Mucosa of rectum (tissue), 2 donors: ENCODE measurements at regions not wholly inside any gene's neighbourhood (a gene's known extent, or its start where the extent isn't known, plus 50 kb on each side); places are given as distances from the start of the nearest gene placed in this dataset.

Experiments
- H3K27ac ChIP-seq, 2 donors: one replicate each; pipeline ENCODE4 v1.7.0; 2013; ENCODE audit warnings: inconsistent platforms in 2 of 2, low read depth in 2 of 2, low read length in 2 of 2
- H3K27me3 ChIP-seq, 2 donors: one replicate each; pipeline ENCODE4 v1.7.0; 2013; ENCODE audit warnings: low read length in 2 of 2; ENCODE audit not compliant: control insufficient read depth in 2 of 2, insufficient read depth in 2 of 2
- H3K36me3 ChIP-seq, 2 donors: one replicate each; pipeline ENCODE4 v1.7.0; 2013; ENCODE audit warnings: low read length in 2 of 2; ENCODE audit not compliant: control insufficient read depth in 2 of 2, insufficient read depth in 2 of 2
- H3K4me1 ChIP-seq, 2 donors: one replicate each; pipeline ENCODE4 v1.7.0; 2013; ENCODE audit warnings: low read length in 2 of 2, mild to moderate bottlenecking in 1 of 2; ENCODE audit not compliant: control insufficient read depth in 2 of 2, insufficient read depth in 2 of 2
- H3K4me3 ChIP-seq, 2 donors: one replicate each; pipeline ENCODE4 v1.7.0; 2013; ENCODE audit warnings: low read length in 2 of 2
- H3K9ac ChIP-seq, 2 donors: one replicate each; pipeline ENCODE4 v1.7.0; 2013; ENCODE audit warnings: low read length in 2 of 2, low read depth in 1 of 2, mild to moderate bottlenecking in 1 of 2
- H3K9me3 ChIP-seq, 2 donors: one replicate each; pipeline ENCODE4 v1.7.0; 2013; ENCODE audit warnings: low read length in 2 of 2; ENCODE audit not compliant: control insufficient read depth in 2 of 2
- donor health status: healthy.
- donor health status: Normal muscosa, but diverticular disease.

DNA sequence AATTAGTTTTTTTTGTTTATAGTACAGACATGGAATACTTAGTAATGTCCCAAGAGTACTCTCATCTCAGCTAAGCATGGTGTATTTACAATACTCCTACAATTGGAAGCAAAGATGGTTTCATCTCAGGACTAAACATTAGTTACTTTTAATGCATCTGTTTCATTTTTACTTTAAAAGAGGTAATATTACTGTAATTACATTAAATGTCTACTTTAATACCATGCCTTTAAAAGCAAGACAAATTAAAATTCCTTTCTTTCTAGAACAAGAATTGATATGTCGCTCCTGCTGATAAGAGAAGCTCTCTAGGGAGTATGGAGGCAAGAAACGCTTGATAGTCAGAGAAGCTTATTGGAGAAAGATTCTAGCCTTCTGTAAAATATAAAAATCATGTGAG, 284.9 kb upstream of the ADAMTS5 start:
- Histone ChIP-seq H3K36me3 (no peaks in the 10 kb centered on the region), H3K9me3 (no peaks in the 10 kb centered on the region), H3K4me3 (no peak overlapping the region), H3K9ac (no peak overlapping the region), H3K27ac (no peak overlapping the region), H3K4me1 (no peaks in the 10 kb centered on the region), H3K27me3 (no peaks in the 10 kb centered on the region)

DNA sequence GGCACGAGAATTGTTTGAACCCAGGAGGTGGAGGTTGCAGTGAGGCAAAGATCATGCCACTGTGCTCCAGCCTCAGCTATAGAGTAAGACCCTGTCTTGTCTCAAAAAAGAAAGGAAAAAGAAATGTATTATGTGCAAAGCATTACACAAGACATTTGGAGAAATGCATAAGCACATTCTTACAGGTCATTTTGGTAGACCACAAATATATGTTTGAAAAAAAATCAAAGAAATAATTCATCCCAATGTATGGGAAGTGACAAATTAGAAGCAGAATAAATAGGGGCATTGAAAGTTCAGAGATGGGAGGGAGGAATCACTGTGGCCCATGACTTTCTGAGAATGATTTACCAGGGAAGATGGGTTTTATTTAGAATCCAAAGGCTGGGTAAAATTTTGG, 283.5 kb upstream of the ADAMTS5 start:
- Histone ChIP-seq H3K9me3 (no peaks in the 10 kb centered on the region), H3K36me3 (no peaks in the 10 kb centered on the region), H3K27me3 (no peaks in the 10 kb centered on the region), H3K4me1 (no peaks in the 10 kb centered on the region), H3K9ac (no peak overlapping the region), H3K4me3 (no peak overlapping the region), H3K27ac (no peak overlapping the region)

GRCh38 chr21:27248814-27249213, 281.9 kb upstream of the ADAMTS5 start:
- no peaks in the 10 kb centered on the region for H3K9me3 ChIP-seq
- H3K4me3 ChIP-seq: no peak overlapping the region
- no peak overlapping the region for H3K27ac ChIP-seq
- no peaks in the 10 kb centered on the region for H3K4me1 ChIP-seq
- H3K36me3 ChIP-seq: no peaks in the 10 kb centered on the region
- H3K9ac ChIP-seq: no peak overlapping the region
- H3K27me3 ChIP-seq: no peaks in the 10 kb centered on the region

DNA sequence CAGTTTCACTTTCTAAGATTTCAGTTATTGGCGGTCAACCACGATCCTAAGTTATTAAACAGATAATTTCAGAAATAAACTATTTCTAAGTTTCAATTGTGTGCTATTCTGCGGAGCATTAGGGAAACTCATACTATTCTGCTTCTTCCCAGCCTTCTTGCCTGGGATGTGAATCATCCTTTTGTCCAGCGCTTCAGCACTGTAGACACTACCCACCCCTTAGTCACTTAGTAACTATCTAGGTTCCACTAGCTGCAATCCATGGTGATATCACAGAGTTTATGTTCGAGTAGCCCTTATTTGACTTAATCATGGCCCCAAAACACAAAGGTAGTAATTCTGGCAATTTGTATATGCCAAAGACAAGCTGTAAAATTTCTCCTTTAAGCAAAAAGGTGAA, 279.9 kb upstream of the ADAMTS5 start:
- Histone ChIP-seq H3K27ac (no peak overlapping the region), H3K36me3 (no peaks in the 10 kb centered on the region), H3K9me3 (no peaks in the 10 kb centered on the region), H3K4me1 (no peaks in the 10 kb centered on the region), H3K4me3 (no peak overlapping the region), H3K9ac (no peak overlapping the region), H3K27me3 (no peaks in the 10 kb centered on the region)

DNA sequence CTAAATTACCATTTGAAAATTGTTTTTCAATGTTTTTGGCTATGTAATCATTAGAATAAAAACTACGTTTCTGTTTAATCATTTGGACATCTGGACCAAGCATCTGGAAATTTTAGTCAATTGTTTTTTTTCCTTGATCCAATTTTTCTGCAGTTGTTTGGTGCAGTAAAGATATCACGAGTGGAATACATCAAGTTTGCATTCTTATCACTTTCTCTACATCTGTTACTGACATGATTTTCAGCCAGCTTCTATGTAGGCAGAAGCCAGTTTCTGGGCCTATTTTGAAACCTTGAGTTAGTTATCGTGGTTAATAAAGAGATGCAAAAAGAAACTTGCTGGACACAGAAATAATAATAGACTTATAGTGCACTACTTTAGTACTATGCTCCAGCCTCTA, 277.9 kb upstream of the ADAMTS5 start:
- Histone ChIP-seq H3K36me3 (no peaks in the 10 kb centered on the region), H3K9ac (no peak overlapping the region), H3K4me1 (no peaks in the 10 kb centered on the region), H3K27me3 (no peaks in the 10 kb centered on the region), H3K4me3 (no peak overlapping the region), H3K27ac (no peak overlapping the region), H3K9me3 (no peaks in the 10 kb centered on the region)

DNA sequence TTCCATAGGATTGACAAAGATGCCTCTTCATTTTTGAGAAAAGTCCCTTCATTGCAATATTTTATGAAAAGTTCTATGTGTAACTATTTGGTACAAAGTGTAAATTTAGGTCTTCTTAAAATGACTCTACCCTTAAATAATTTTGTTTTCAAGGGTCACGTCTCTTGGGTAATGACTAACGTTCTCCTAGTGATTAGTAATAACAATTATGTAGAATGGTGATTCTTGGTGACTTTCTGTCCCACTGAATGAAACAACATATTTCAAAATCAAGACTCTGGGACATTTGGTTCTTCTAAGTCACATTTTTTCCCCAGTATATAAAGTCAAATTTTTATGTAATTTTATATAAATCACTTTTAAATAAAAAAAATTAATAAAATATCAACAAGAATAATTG, 277.5 kb upstream of the ADAMTS5 start:
- Histone ChIP-seq H3K4me1 (no peaks in the 10 kb centered on the region), H3K4me3 (no peak overlapping the region), H3K9me3 (no peaks in the 10 kb centered on the region), H3K36me3 (no peaks in the 10 kb centered on the region), H3K9ac (no peak overlapping the region), H3K27ac (no peak overlapping the region), H3K27me3 (no peaks in the 10 kb centered on the region)

GRCh38 chr21:27240839-27241238, 274.0 kb upstream of the ADAMTS5 start:
- Histone ChIP-seq H3K27ac (no peak overlapping the region), H3K9ac (no peak overlapping the region), H3K4me3 (no peak overlapping the region)

DNA sequence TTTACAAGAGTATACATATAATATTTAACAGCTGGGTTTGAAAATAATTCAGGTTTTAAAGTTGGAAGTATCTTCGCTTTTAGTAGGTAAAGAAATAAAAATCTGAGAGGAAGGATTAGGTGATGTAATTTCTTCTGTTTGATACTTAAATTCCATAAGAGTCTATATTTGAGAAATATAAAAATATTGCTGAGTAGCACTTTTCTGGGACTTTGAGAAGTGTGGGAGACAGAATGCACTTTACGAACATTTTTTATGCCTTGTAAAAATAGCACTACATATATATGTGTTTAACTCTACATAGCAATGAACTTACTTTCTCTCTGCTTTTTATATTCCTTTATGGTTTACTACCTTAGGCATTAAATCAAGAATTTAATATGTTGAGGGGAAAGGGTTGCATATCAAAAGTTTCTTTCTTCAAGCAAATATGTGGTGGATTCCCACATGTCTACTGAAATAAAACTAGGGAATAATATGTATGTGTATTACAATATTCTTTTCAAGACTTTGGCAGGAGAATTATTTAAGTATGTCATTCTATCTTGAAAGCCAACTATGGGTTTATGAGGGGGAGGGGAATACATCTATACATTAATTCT, 266.7 kb upstream of the ADAMTS5 start:
- no peak overlapping the region for H3K9ac ChIP-seq
- H3K27me3 ChIP-seq: no peaks in the 10 kb centered on the region
- no peak overlapping the region for H3K4me3 ChIP-seq
- H3K36me3 ChIP-seq: no peaks in the 10 kb centered on the region
- H3K9me3 ChIP-seq: no peaks in the 10 kb centered on the region
- no peak overlapping the region for H3K27ac ChIP-seq
- H3K4me1 ChIP-seq: no peaks in the 10 kb centered on the region

More at GRCh38 chr21:27240839-27241238, 274.0 kb upstream of the ADAMTS5 start:
- H3K4me1 ChIP-seq: no peaks in the 10 kb centered on the region
- no peaks in the 10 kb centered on the region for H3K36me3 ChIP-seq
- H3K27me3 ChIP-seq: no peaks in the 10 kb centered on the region
- H3K9me3 ChIP-seq: no peaks in the 10 kb centered on the region

- Histone ChIP-seq H3K27ac (no peak overlapping the region), H3K36me3 (no peaks in the 10 kb centered on the region), H3K9me3 (no peaks in the 10 kb centered on the region), H3K4me3 (no peak overlapping the region), H3K4me1 (no peaks in the 10 kb centered on the region), H3K9ac (no peak overlapping the region), H3K27me3 (no peaks in the 10 kb centered on the region)
Measured at GRCh38 chr21:27225940-27226339, 259.1 kb upstream of the ADAMTS5 start.

DNA sequence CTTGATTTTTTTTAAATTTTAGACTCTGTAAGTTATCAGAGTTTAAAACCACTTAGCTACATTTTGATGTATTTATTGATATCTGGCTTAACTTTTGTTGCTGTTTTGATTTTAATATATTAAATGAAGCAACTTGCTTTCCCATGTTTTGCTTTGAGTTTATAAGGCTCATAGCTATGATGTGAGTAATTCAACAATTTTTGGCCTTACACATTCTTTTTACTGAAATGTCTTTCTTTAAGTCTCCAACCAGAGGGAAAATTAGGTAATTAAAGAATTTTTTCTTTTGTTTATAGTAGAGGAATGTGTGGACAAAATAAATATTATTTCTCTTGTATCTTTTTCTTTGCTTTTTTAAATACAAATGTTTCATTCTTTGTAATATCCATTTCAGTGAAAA, 258.3 kb upstream of the ADAMTS5 start:
- H3K36me3 ChIP-seq: no peaks in the 10 kb centered on the region
- H3K27me3 ChIP-seq: no peaks in the 10 kb centered on the region
- H3K27ac ChIP-seq: no peak overlapping the region
- no peak overlapping the region for H3K9ac ChIP-seq
- H3K9me3 ChIP-seq: no peaks in the 10 kb centered on the region
- H3K4me3 ChIP-seq: no peak overlapping the region
- H3K4me1 ChIP-seq: no peaks in the 10 kb centered on the region

DNA sequence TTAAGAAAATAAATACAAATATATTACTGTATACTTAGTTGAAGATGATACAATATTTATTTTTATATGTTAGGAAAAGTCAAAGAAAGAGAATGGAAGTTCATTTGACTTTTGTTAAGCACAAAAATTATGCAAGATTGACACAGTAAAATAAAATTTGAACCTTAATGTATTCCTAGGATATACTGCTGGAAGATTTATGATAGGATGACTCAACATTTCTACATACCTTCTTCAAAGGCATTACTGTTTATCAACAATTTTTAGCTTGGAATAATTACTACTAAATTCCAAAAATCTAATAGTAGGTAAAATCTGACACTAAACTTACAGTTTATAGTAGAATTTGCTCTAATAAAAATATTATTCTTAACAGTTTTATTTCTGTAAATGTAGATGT, 257.3 kb upstream of the ADAMTS5 start:
- no peaks in the 10 kb centered on the region for H3K27me3 ChIP-seq
- H3K9me3 ChIP-seq: no peaks in the 10 kb centered on the region
- H3K36me3 ChIP-seq: no peaks in the 10 kb centered on the region
- H3K4me3 ChIP-seq: no peak overlapping the region
- no peak overlapping the region for H3K27ac ChIP-seq
- no peaks in the 10 kb centered on the region for H3K4me1 ChIP-seq
- no peak overlapping the region for H3K9ac ChIP-seq
